ENCODE measurements at regions not wholly inside any gene's neighbourhood (a gene's known extent, or its start where the extent isn't known, plus 50 kb on each side); places are given as distances from the start of the nearest gene placed in this dataset.
"Not testable (repeated sequence)": the region's sequence is repeated elsewhere in the genome, so short reads cannot be mapped to it uniquely, and the experiment has no call there.

- DNase-seq (ENCODE audit: low spot score) = peak; percentile 21
Measured at GRCh38 chr15:79673416-79674123, 223.2 kb downstream of the MTHFS start.

GRCh38 chr15:79674124-79674465, 222.7 kb downstream of the MTHFS start:
- DNase-seq (ENCODE audit: low spot score) = no peak

- no peak for DNase-seq (ENCODE audit: low spot score)
Measured at GRCh38 chr15:79675982-79676381, 220.8 kb downstream of the MTHFS start.

- DNase-seq (ENCODE audit: low spot score) = no peak
Measured at GRCh38 chr15:79676621-79677020, 220.2 kb downstream of the MTHFS start.

- no peak for DNase-seq (ENCODE audit: low spot score)
Measured at GRCh38 chr15:79677241-79677640, 219.6 kb downstream of the MTHFS start.

GRCh38 chr15:79678032-79678701, 218.6 kb downstream of the MTHFS start:
- DNase-seq (ENCODE audit: low spot score) = no peak

GRCh38 chr15:79680720-79681119, 216.1 kb downstream of the MTHFS start:
- DNase-seq (ENCODE audit: low spot score) = no peak

- no peak for DNase-seq (ENCODE audit: low spot score)
Measured at GRCh38 chr15:79682285-79682684, 214.5 kb downstream of the MTHFS start.

GRCh38 chr15:79682851-79683288, 213.9 kb downstream of the MTHFS start:
- DNase-seq (ENCODE audit: low spot score) = no peak

GRCh38 chr15:79689030-79689429, 207.8 kb downstream of the MTHFS start:
- no peak for DNase-seq (ENCODE audit: low spot score)

- DNase-seq (ENCODE audit: low spot score) = no peak
Measured at GRCh38 chr15:79700951-79701480, 195.8 kb downstream of the MTHFS start.

- no peak for DNase-seq (ENCODE audit: low spot score)
Measured at GRCh38 chr15:79702621-79703020, 194.2 kb downstream of the MTHFS start.

- no peak for DNase-seq (ENCODE audit: low spot score)
Measured at GRCh38 chr15:79721256-79721655, 175.6 kb downstream of the MTHFS start.

- no peak for DNase-seq (ENCODE audit: low spot score)
Measured at GRCh38 chr15:79724312-79724711, 172.5 kb downstream of the MTHFS start.

GRCh38 chr15:79724804-79725203, 172.0 kb downstream of the MTHFS start:
- DNase-seq (ENCODE audit: low spot score) = no peak

- no peak for DNase-seq (ENCODE audit: low spot score)
Measured at GRCh38 chr15:79728867-79729266, 167.9 kb downstream of the MTHFS start.

- DNase-seq (ENCODE audit: low spot score) = no peak
Measured at GRCh38 chr15:79736435-79737000, 160.3 kb downstream of the MTHFS start.

- no peak for DNase-seq (ENCODE audit: low spot score)
Measured at GRCh38 chr15:79738143-79738542, 158.7 kb downstream of the MTHFS start.

GRCh38 chr15:79740561-79740960, 156.3 kb downstream of the MTHFS start:
- no peak for DNase-seq (ENCODE audit: low spot score)

- no peak for DNase-seq (ENCODE audit: low spot score)
Measured at GRCh38 chr15:79743032-79743431, 153.8 kb downstream of the MTHFS start.

- DNase-seq (ENCODE audit: low spot score) = not testable (repeated sequence)
Measured at GRCh38 chr15:79744485-79744884, 152.3 kb downstream of the MTHFS start.

- DNase-seq (ENCODE audit: low spot score) = no peak
Measured at GRCh38 chr15:79756365-79756764, 140.4 kb downstream of the MTHFS start.

GRCh38 chr15:79765081-79765480, 131.7 kb downstream of the MTHFS start:
- DNase-seq (ENCODE audit: low spot score) = no peak
